GM12891 (cell line): ENCODE measurements at regions not wholly inside any gene's neighbourhood (a gene's known extent, or its start where the extent isn't known, plus 50 kb on each side); places are given as distances from the start of the nearest gene placed in this dataset.

Experiments
- POLR2A ChIP-seq: IDR thresholded peaks from 2 replicates; pipeline ENCODE4 v1.6.1; 2011; ENCODE audit warnings: low read depth, low read length, control low read depth
- POLR2AphosphoS5 ChIP-seq: IDR thresholded peaks from 2 replicates; pipeline ENCODE4 v1.6.1; 2011; ENCODE audit warnings: low read depth, low read length, control low read depth

DNA sequence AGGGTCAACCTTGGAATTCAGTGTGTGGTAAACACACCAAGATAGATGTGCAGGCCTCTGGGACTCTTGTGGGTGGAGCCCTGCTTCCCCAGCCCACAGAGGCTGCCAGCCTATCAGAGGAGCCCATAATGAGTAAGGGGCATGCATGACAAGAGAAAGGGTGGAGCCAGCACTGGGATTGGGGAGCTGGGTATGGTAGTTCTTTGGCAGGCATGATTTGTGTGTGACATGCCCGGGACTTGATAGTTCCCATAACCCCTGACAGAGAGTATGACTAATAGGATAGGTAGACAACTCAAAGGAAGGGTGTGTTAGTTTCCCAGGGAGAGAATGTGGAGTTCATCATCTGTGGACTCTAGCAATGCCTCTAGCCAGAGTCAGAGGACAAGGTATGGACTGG is 143.0 kb downstream of the EMP1 start:
- TF ChIP-seq POLR2AphosphoS5 (no peak), POLR2A (no peak)
